ENCODE measurements at regions not wholly inside any gene's neighbourhood (a gene's known extent, or its start where the extent isn't known, plus 50 kb on each side); places are given as distances from the start of the nearest gene placed in this dataset.

GRCh38 chr6:71181565-71181964 lies 107.0 kb upstream of the OGFRL1 start:
- TF ChIP-seq CTCF (IDR thresholded peaks at IDR 0.05; ENCODE audit: control insufficient read depth, extremely low read depth, insufficient read depth), result no peak
- no peak overlapping the region for H3K4me3 ChIP-seq (ENCODE audit: low read depth, low read length)
- DNase-seq (ENCODE audit: low read depth), result no peak

GRCh38 chr6:71187141-71187540 lies 101.5 kb upstream of the OGFRL1 start:
- no peak for DNase-seq (ENCODE audit: low read depth)
- no peak for TF ChIP-seq CTCF (IDR thresholded peaks at IDR 0.05; ENCODE audit: control insufficient read depth, extremely low read depth, insufficient read depth)
- no peak overlapping the region for H3K4me3 ChIP-seq (ENCODE audit: low read depth, low read length)

GRCh38 chr6:71190809-71191208 lies 97.8 kb upstream of the OGFRL1 start:
- H3K4me3 ChIP-seq (ENCODE audit: low read depth, low read length), result no peak overlapping the region
- no peak for DNase-seq (ENCODE audit: low read depth)
- TF ChIP-seq CTCF (IDR thresholded peaks at IDR 0.05; ENCODE audit: control insufficient read depth, extremely low read depth, insufficient read depth), result peak; percentile 17; the same call in 1 of the 2 replicates

- TF ChIP-seq CTCF (IDR thresholded peaks at IDR 0.05; ENCODE audit: control insufficient read depth, extremely low read depth, insufficient read depth), result no peak
- DNase-seq (ENCODE audit: low read depth), result no peak
- H3K4me3 ChIP-seq (ENCODE audit: low read depth, low read length), result no peak overlapping the region
Observed at GRCh38 chr6:71194724-71195123, 93.9 kb upstream of the OGFRL1 start.

GRCh38 chr6:71197267-71197666 lies 91.3 kb upstream of the OGFRL1 start:
- no peak for DNase-seq (ENCODE audit: low read depth)
- no peak overlapping the region for H3K4me3 ChIP-seq (ENCODE audit: low read depth, low read length)
- no peak for TF ChIP-seq CTCF (IDR thresholded peaks at IDR 0.05; ENCODE audit: control insufficient read depth, extremely low read depth, insufficient read depth)

GRCh38 chr6:71197780-71198179 lies 90.8 kb upstream of the OGFRL1 start:
- H3K4me3 ChIP-seq (ENCODE audit: low read depth, low read length), result no peak overlapping the region
- DNase-seq (ENCODE audit: low read depth), result no peak
- TF ChIP-seq CTCF (IDR thresholded peaks at IDR 0.05; ENCODE audit: control insufficient read depth, extremely low read depth, insufficient read depth), result no peak

GRCh38 chr6:71198908-71199307 lies 89.7 kb upstream of the OGFRL1 start:
- no peak overlapping the region for H3K4me3 ChIP-seq (ENCODE audit: low read depth, low read length)
- DNase-seq (ENCODE audit: low read depth), result no peak
- no peak for TF ChIP-seq CTCF (IDR thresholded peaks at IDR 0.05; ENCODE audit: control insufficient read depth, extremely low read depth, insufficient read depth)
